ENCODE measurements at regions not wholly inside any gene's neighbourhood (a gene's known extent, or its start where the extent isn't known, plus 50 kb on each side); places are given as distances from the start of the nearest gene placed in this dataset.

DNA sequence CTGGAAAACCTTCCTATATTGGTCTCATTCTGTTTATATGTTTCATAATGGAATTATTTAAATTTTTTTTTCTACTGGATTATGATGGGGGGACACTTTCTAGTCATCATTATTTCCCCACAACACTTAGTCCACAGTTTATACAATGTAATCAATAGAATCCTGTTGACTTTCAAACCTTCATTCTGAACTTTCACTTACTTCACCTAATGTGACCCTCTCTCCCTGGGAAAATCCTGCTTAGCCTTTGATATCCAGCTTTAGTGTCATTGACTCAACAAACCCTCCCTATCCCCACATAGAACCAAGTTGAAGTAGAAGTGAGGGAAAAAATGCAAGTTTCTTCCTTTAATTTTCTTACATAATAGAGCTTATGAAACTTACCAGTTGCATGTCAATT lies 666.0 kb downstream of the MECOM start:
- no peak for DNase-seq
- Histone ChIP-seq H3K27me3 (no peaks in the 10 kb centered on the region), H3K27ac (no peak overlapping the region), H3K36me3 (no peaks in the 10 kb centered on the region), H3K9ac (ENCODE audit: low read depth in 2 of 2, low read length in 2 of 2) (no peak overlapping the region), H3K4me1 (no peaks in the 10 kb centered on the region), H3K9me3 (no peaks in the 10 kb centered on the region), H3K4me3 (no peak overlapping the region)
- intact Hi-C loops (cut with DNase I) = no loop called here
- TF ChIP-seq, protein P1, sequence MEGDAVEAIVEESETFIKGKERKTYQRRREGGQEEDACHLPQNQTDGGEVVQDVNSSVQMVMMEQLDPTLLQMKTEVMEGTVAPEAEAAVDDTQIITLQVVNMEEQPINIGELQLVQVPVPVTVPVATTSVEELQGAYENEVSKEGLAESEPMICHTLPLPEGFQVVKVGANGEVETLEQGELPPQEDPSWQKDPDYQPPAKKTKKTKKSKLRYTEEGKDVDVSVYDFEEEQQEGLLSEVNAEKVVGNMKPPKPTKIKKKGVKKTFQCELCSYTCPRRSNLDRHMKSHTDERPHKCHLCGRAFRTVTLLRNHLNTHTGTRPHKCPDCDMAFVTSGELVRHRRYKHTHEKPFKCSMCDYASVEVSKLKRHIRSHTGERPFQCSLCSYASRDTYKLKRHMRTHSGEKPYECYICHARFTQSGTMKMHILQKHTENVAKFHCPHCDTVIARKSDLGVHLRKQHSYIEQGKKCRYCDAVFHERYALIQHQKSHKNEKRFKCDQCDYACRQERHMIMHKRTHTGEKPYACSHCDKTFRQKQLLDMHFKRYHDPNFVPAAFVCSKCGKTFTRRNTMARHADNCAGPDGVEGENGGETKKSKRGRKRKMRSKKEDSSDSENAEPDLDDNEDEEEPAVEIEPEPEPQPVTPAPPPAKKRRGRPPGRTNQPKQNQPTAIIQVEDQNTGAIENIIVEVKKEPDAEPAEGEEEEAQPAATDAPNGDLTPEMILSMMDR (IDR thresholded peaks at IDR 0.05) = no peak

DNA sequence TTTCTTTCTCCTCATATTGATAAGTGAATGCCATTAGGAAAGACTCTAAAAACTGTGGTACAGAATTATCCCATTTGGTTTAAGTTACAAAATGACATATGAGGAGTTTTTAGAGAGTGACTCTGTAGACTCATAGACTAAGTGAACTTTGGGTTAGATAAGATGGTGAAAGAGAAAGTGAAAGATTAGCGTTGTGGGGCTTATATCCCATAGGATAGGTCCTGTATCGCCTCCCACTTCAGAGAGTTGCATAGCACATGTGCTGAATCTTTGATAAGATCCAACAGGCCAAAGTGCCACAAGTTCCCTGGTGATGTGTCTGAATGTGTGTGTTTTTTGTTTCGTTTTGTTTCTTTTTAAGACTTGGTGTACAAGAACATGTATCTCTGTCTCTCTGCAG lies 666.9 kb downstream of the MECOM start:
- DNase-seq = no peak

DNA sequence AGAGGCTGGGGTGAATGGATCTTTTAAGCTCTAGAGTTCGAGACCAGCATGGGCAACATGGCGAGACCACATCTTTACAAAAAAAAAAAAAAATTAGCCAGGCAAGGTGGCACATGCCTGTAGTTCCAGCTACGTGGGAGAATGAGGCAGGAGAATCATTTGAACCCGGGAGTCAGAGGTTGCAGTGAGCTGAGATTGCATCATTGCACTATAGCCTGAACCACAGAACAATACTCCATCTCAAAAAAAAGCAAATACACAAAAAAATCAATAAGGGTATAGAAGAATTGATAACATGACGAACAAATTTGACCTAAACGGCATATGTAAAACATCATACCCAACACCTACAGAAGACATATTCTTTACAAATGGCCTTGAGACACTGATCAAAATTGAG lies 668.4 kb downstream of the MECOM start:
- no peaks in the 10 kb centered on the region for H3K36me3 ChIP-seq
- H3K9ac ChIP-seq (ENCODE audit: low read depth in 2 of 2, low read length in 2 of 2) = no peak overlapping the region
- H3K27ac ChIP-seq = no peak overlapping the region
- H3K9me3 ChIP-seq = no peaks in the 10 kb centered on the region
- intact Hi-C loops (cut with DNase I) = no loop called here
- DNase-seq = no peak
- TF ChIP-seq, protein P1 (IDR thresholded peaks at IDR 0.05) = no peak
- H3K4me1 ChIP-seq = no peaks in the 10 kb centered on the region
- H3K4me3 ChIP-seq = no peak overlapping the region
- H3K27me3 ChIP-seq = no peaks in the 10 kb centered on the region

More for the DNA sequence above, 666.9 kb downstream of the MECOM start:
- TF ChIP-seq, protein P1 (IDR thresholded peaks at IDR 0.05) = no peak
- no peaks in the 10 kb centered on the region for H3K4me1 ChIP-seq
- H3K9me3 ChIP-seq = no peaks in the 10 kb centered on the region
- no peaks in the 10 kb centered on the region for H3K36me3 ChIP-seq
- intact Hi-C loops (cut with DNase I) = no loop called here
- no peaks in the 10 kb centered on the region for H3K27me3 ChIP-seq
- no peak overlapping the region for H3K4me3 ChIP-seq
- H3K27ac ChIP-seq = no peak overlapping the region
- no peak overlapping the region for H3K9ac ChIP-seq (ENCODE audit: low read depth in 2 of 2, low read length in 2 of 2)

GRCh38 chr3:168991803-168992202 lies 671.7 kb downstream of the MECOM start:
- no peak for DNase-seq
- no peak overlapping the region for H3K9ac ChIP-seq (ENCODE audit: low read depth in 2 of 2, low read length in 2 of 2)
- no peaks in the 10 kb centered on the region for H3K9me3 ChIP-seq
- H3K4me1 ChIP-seq = no peaks in the 10 kb centered on the region
- intact Hi-C loops (cut with DNase I) = no loop called here
- no peaks in the 10 kb centered on the region for H3K27me3 ChIP-seq
- H3K27ac ChIP-seq = no peak overlapping the region
- H3K36me3 ChIP-seq = no peaks in the 10 kb centered on the region
- TF ChIP-seq, protein P1 (IDR thresholded peaks at IDR 0.05) = no peak
- no peak overlapping the region for H3K4me3 ChIP-seq

GRCh38 chr3:168990621-168991020 lies 672.9 kb downstream of the MECOM start:
- Histone ChIP-seq H3K36me3 (no peaks in the 10 kb centered on the region), H3K4me1 (no peaks in the 10 kb centered on the region), H3K9me3 (no peaks in the 10 kb centered on the region), H3K27ac (no peak overlapping the region), H3K27me3 (no peaks in the 10 kb centered on the region), H3K4me3 (no peak overlapping the region), H3K9ac (ENCODE audit: low read depth in 2 of 2, low read length in 2 of 2) (no peak overlapping the region)
- DNase-seq = no peak
- intact Hi-C loops (cut with DNase I) = no loop called here
- TF ChIP-seq, protein P1 (IDR thresholded peaks at IDR 0.05) = no peak

DNA sequence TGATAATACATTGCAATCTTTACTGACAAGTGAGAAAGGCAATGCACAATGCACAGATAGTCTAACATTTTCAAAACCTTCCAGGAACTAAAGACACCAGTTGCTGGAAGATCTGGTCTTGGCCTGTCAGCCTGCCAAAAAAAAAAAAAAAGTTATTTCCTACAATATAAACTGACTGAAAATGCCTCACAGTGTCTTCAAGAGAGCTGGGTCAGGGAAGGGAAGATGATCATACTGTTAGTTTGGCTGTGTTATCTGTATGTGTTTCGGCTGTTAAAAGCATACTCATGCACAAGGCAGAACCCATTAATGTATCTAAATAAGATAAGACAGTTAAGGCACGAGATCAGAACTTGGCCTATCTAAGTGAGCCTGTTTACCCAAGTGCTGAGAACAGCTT lies 673.4 kb downstream of the MECOM start:
- Histone ChIP-seq H3K36me3 (no peaks in the 10 kb centered on the region), H3K4me3 (no peak overlapping the region), H3K27me3 (no peaks in the 10 kb centered on the region), H3K4me1 (no peaks in the 10 kb centered on the region), H3K9me3 (no peaks in the 10 kb centered on the region), H3K9ac (ENCODE audit: low read depth in 2 of 2, low read length in 2 of 2) (no peak overlapping the region), H3K27ac (no peak overlapping the region)
- TF ChIP-seq, protein P1 (IDR thresholded peaks at IDR 0.05) = no peak
- intact Hi-C loops (cut with DNase I) = no loop called here
- DNase-seq = no peak
